Panc1 (cell line): ENCODE measurements at regions not wholly inside any gene's neighbourhood (a gene's known extent, or its start where the extent isn't known, plus 50 kb on each side); places are given as distances from the start of the nearest gene placed in this dataset.
"Not testable (repeated sequence)": the region's sequence is repeated elsewhere in the genome, so short reads cannot be mapped to it uniquely, and the experiment has no call there.

Experiments
- ATAC-seq: fragments of 200-7000 bp; cut with Tn5 transposase; 2 replicates; pipeline ENCODE4 v1.9.1; 2020; ENCODE audit warnings: mild to moderate bottlenecking, moderate library complexity
- BruUV-seq: library from RNA; stranded (reverse); fragments of 400-500 nt; replicated peaks from 2 replicates; lab custom pipeline; 2021; lab: Mats Ljungman, UMichigan
- CTCF ChIA-PET: fragments of 300-600 bp; sonication (Branson Sonifier 250); formaldehyde crosslinking; loops from one replicate; lab custom pipeline; 2022; ENCODE audit warnings: antibody characterized with exemption; lab: Charles Lee
- POLR2A ChIA-PET: fragments of 300-600 bp; sonication (Branson Sonifier 250); formaldehyde crosslinking; loops from one replicate; lab custom pipeline; 2022; ENCODE audit warnings: antibody characterized with exemption; lab: Charles Lee
- DNase-seq: peaks from one replicate; pipeline ENCODE4 v3.0.0-alpha.2; 2010; ENCODE audit warnings: low read depth, low spot score
- H3K27ac ChIP-seq: 2 replicates; pipeline ENCODE4 v1.5.1; 2011; ENCODE audit warnings: mild to moderate bottlenecking, low read length, inconsistent platforms
- H3K27me3 ChIP-seq: fragments of 200-500 bp; sonication (Bioruptor generic); 2 replicates; pipeline ENCODE4 v1.6.0; 2014; ENCODE audit warnings: low read length, inconsistent platforms; ENCODE audit not compliant: control insufficient read depth, insufficient read depth
- H3K36me3 ChIP-seq: fragments of 200-500 bp; sonication (Bioruptor generic); 2 replicates; pipeline ENCODE4 v1.5.1; 2014; ENCODE audit warnings: inconsistent platforms, mild to moderate bottlenecking, low read length, moderate library complexity; ENCODE audit not compliant: control insufficient read depth, insufficient read depth
- H3K4me1 ChIP-seq: 2 replicates; pipeline ENCODE4 v1.5.1; 2011; ENCODE audit warnings: inconsistent platforms, mild to moderate bottlenecking, low read length, moderate library complexity; ENCODE audit not compliant: control insufficient read depth, insufficient read depth
- H3K4me3 ChIP-seq, 2 experiments: 2 replicates each; pipeline ENCODE4 v1.5.1; 2011 to 2012; ENCODE audit warnings: low read depth in 2 of 2, low read length in 2 of 2, mild to moderate bottlenecking in 2 of 2, inconsistent platforms in 1 of 2, moderate library complexity in 1 of 2
- H3K9me3 ChIP-seq: fragments of 200-500 bp; sonication (Bioruptor generic); 2 replicates; pipeline ENCODE4 v1.5.1; 2014; ENCODE audit warnings: low read depth, mild to moderate bottlenecking, inconsistent platforms, low read length, moderate library complexity; ENCODE audit not compliant: control insufficient read depth, insufficient read depth
- CTCF ChIP-seq: fragments of 450-650 bp; IDR thresholded peaks from 2 replicates; pipeline ENCODE4 v1.5.1; 2017; ENCODE audit warnings: mild to moderate bottlenecking
- POLR2AphosphoS5 ChIP-seq: IDR thresholded peaks from 2 replicates; pipeline ENCODE4 v1.6.1; 2012; ENCODE audit warnings: mild to moderate bottlenecking, low read depth, low read length, moderate library complexity
- REST ChIP-seq, 2 experiments: IDR thresholded peaks; 2 replicates each; pipeline ENCODE4 v1.6.1; 2011 to 2012; ENCODE audit warnings: low read depth in 2 of 2, control low read depth in 1 of 2, low read length in 1 of 2, mild to moderate bottlenecking in 1 of 2, moderate library complexity in 1 of 2; ENCODE audit not compliant: insufficient read depth in 1 of 2
- SIN3A ChIP-seq: IDR thresholded peaks from 2 replicates; pipeline ENCODE4 v1.6.1; 2012; ENCODE audit warnings: low read depth, mild to moderate bottlenecking, low read length, moderate library complexity, borderline replicate concordance; ENCODE audit not compliant: insufficient read depth
- TCF7L2 ChIP-seq: IDR thresholded peaks from 2 replicates; pipeline ENCODE4 v1.6.1; 2011; ENCODE audit warnings: mild to moderate bottlenecking, low read depth, low read length, inconsistent platforms
- in situ Hi-C: cut with HindIII; loops from 2 replicates; pipeline ENCODE4 v1.10.0; 2016; ENCODE audit warnings: low sequenced_read_pairs, low pct_unique_long_range_greater_than_20kb
- intact Hi-C: fragments of 100-400 bp; cut with micrococcal nuclease; formaldehyde crosslinking; loops from one replicate; pipeline ENCODE4 v1.10.0; 2022; ENCODE audit not compliant: unreplicated experiment

- in situ Hi-C loops: no loop called here
- POLR2A ChIA-PET: no interaction called here
- H3K36me3 ChIP-seq: no peaks in the 10 kb centered on the region
- no peak overlapping the region for H3K4me3 ChIP-seq
- TF ChIP-seq SIN3A (no peak), CTCF (no peak), TCF7L2 (no peak), POLR2AphosphoS5 (no peak), REST (IDR thresholded peaks at IDR 0.05; ENCODE audit: insufficient read depth in 1 of 2, low read depth in 2 of 2, low read length in 1 of 2) (no peak)
- ATAC-seq (no peak), DNase-seq (no peak)
- H3K27ac ChIP-seq: no peak overlapping the region
- H3K27me3 ChIP-seq: no peaks in the 10 kb centered on the region
- H3K4me1 ChIP-seq: no peaks in the 10 kb centered on the region
- CTCF ChIA-PET: no interaction called here
- no TSS peak for BruUV-seq
- H3K9me3 ChIP-seq: no peaks in the 10 kb centered on the region
- intact Hi-C loops: no loop called here
Measured at GRCh38 chr5:99010294-99010693, 81.5 kb upstream of the CHD1 start.

GRCh38 chr5:99008009-99008408, 79.2 kb upstream of the CHD1 start:
- DNase-seq, H3K27ac ChIP-seq, H3K9me3 ChIP-seq, H3K27me3 ChIP-seq, H3K36me3 ChIP-seq, intact Hi-C loops, CTCF ChIA-PET, ATAC-seq, in situ Hi-C loops, POLR2A ChIA-PET, BruUV-seq, H3K4me1 ChIP-seq, H3K4me3 ChIP-seq: not testable (repeated sequence)

- H3K4me3 ChIP-seq: no peak overlapping the region
- intact Hi-C loops (no loop called here), in situ Hi-C loops (no loop called here)
- H3K9me3 ChIP-seq: no peaks in the 10 kb centered on the region
- no peak overlapping the region for H3K27ac ChIP-seq
- no peaks in the 10 kb centered on the region for H3K4me1 ChIP-seq
- H3K27me3 ChIP-seq: no peaks in the 10 kb centered on the region
- DNase-seq: no peak
- POLR2A ChIA-PET: no interaction called here
- ATAC-seq: no peak
- TF ChIP-seq SIN3A (no peak), REST (IDR thresholded peaks at IDR 0.05; ENCODE audit: insufficient read depth in 1 of 2, low read depth in 2 of 2, low read length in 1 of 2) (no peak), CTCF (no peak), TCF7L2 (no peak), POLR2AphosphoS5 (no peak)
- CTCF ChIA-PET: no interaction called here
- no TSS peak for BruUV-seq
- H3K36me3 ChIP-seq: no peaks in the 10 kb centered on the region
Measured at GRCh38 chr5:99005506-99005905, 76.7 kb upstream of the CHD1 start.
